HepG2 (cell line): ENCODE measurements at regions not wholly inside any gene's neighbourhood (a gene's known extent, or its start where the extent isn't known, plus 50 kb on each side); places are given as distances from the start of the nearest gene placed in this dataset.

ENCODE experiments used
- ATAC-seq: fragments of 200-7000 bp; cut with Tn5 transposase; 3 replicates; pipeline ENCODE4 v1.9.1; 2020; ENCODE audit warnings: mild to moderate bottlenecking, moderate library complexity
- BruUV-seq: library from RNA; stranded (reverse); fragments of 400-500 nt; replicated peaks from 2 replicates; lab custom pipeline; 2021; lab: Mats Ljungman, UMichigan
- CTCF ChIA-PET: fragments of 300-600 bp; formaldehyde crosslinking; extraction: SDS; loops from one replicate; lab custom pipeline; 2021; ENCODE audit warnings: low total read pairs, inconsistent platforms, low intra/inter-chr PET ratio; lab: Yijun Ruan, JAX
- POLR2A ChIA-PET: fragments of 350-600 bp; sonication (Branson Sonifier 250); formaldehyde crosslinking; loops from one replicate; lab custom pipeline; 2020; ENCODE audit warnings: antibody characterized with exemption, inconsistent platforms; lab: Yijun Ruan, JAX
- DNase-seq: peaks from one replicate; pipeline ENCODE4 v3.0.0-alpha.2; 2015; ENCODE audit warnings: low spot score
- FAIRE-seq: peaks from 3 replicates; lab custom pipeline; 2011; peaks lifted over from hg19 to GRCh38; lab: Jason Lieb, UNC
- H2AFZ ChIP-seq: one replicate; pipeline ENCODE4 v1.6.1; 2011; ENCODE audit warnings: low read length, inconsistent platforms
- H3K27ac ChIP-seq: fragments of 300-600 bp; 3 replicates; pipeline ENCODE4 v1.8.0; 2011; ENCODE audit warnings: mixed run types, mild to moderate bottlenecking, mixed read lengths, low read length, inconsistent platforms; ENCODE audit not compliant: insufficient read depth; ENCODE audit errors: extremely low read length
- H3K27me3 ChIP-seq, 2 experiments: fragments of 200-600 bp in 1 of 2; 2 replicates in 1 of 2; 3 replicates in 1 of 2; pipeline versions ENCODE4 v1.6.0 to v1.8.0; 2011; ENCODE audit warnings: low read length in 2 of 2, mild to moderate bottlenecking in 2 of 2, moderate library complexity in 2 of 2, inconsistent platforms in 1 of 2; ENCODE audit not compliant: insufficient read depth in 2 of 2, control insufficient read depth in 1 of 2
- H3K36me3 ChIP-seq, 2 experiments: fragments of 200-600 bp in 1 of 2; replicated peaks in 1 of 2; 2 replicates in 1 of 2; 3 replicates in 1 of 2; pipeline versions ENCODE4 v1.5.1 to v1.8.0; 2011; ENCODE audit warnings: low read length in 2 of 2, inconsistent platforms in 1 of 2; ENCODE audit not compliant: insufficient read depth in 2 of 2, control insufficient read depth in 1 of 2
- H3K4me1 ChIP-seq: 2 replicates; pipeline ENCODE4 v1.5.1; 2012; ENCODE audit warnings: low read length, inconsistent platforms; ENCODE audit not compliant: insufficient read depth
- H3K4me2 ChIP-seq: 2 replicates; pipeline ENCODE4 v1.6.0; 2011; ENCODE audit warnings: low read depth, low read length, inconsistent platforms
- H3K4me3 ChIP-seq, 3 experiments: fragments of 200-600 bp in 1 of 3; sonication (generic), shearing (Covaris generic) in 1 of 3; replicated peaks in 1 of 3; 2 replicates each; pipeline ENCODE4 v1.5.1; 2011 to 2016; ENCODE audit warnings: low read length in 3 of 3, inconsistent platforms in 2 of 3, low read depth in 2 of 3, mild to moderate bottlenecking in 2 of 3, control low read depth in 1 of 3, mixed read lengths in 1 of 3; ENCODE audit not compliant: insufficient read depth in 1 of 3
- H3K79me2 ChIP-seq: one replicate; pipeline ENCODE4 v1.6.1; 2011; ENCODE audit warnings: low read length, inconsistent platforms; ENCODE audit not compliant: insufficient read depth
- H3K9ac ChIP-seq: 2 replicates; pipeline ENCODE4 v1.6.0; 2011; ENCODE audit warnings: mild to moderate bottlenecking, low read depth, low read length, inconsistent platforms; ENCODE audit not compliant: insufficient read depth
- H3K9me3 ChIP-seq: 2 replicates; pipeline ENCODE4 v1.5.1; 2012; ENCODE audit warnings: mild to moderate bottlenecking, low read length
- H4K20me1 ChIP-seq: 2 replicates; pipeline ENCODE4 v1.6.0; 2011; ENCODE audit warnings: inconsistent platforms, mild to moderate bottlenecking, low read length, moderate library complexity; ENCODE audit not compliant: insufficient read depth
- LRRFIP1 ChIP-seq: sonication (generic); formaldehyde crosslinking; conservative IDR thresholded peaks from 2 replicates; pipeline ENCODE4 v1.4.0; 2020; ENCODE audit warnings: missing genetic modification reagents
- SAFB2 ChIP-seq: sonication (generic); formaldehyde crosslinking; IDR thresholded peaks from 2 replicates; pipeline ENCODE4 v1.5.1; 2020; ENCODE audit warnings: missing genetic modification reagents, low read depth, mild to moderate bottlenecking, borderline replicate concordance
- ZBTB7A ChIP-seq: sonication (generic); formaldehyde crosslinking; IDR thresholded peaks from 2 replicates; pipeline ENCODE4 v1.8.0; 2022; ENCODE audit warnings: mild to moderate bottlenecking, missing genetic modification reagents
- ZNF331 ChIP-seq: sonication (generic); formaldehyde crosslinking; IDR thresholded peaks from 2 replicates; pipeline ENCODE4 v1.4.0; 2020; ENCODE audit warnings: missing genetic modification reagents
- ZNF431 ChIP-seq: sonication (generic); formaldehyde crosslinking; IDR thresholded peaks from 2 replicates; pipeline ENCODE4 v1.9.0; 2022; ENCODE audit warnings: missing genetic modification reagents, low read depth, mild to moderate bottlenecking, borderline replicate concordance
- ZNF879 ChIP-seq: sonication (generic); formaldehyde crosslinking; IDR thresholded peaks from 2 replicates; pipeline ENCODE4 v1.8.1; 2023; ENCODE audit warnings: missing genetic modification reagents
- ZXDC ChIP-seq: sonication (generic); formaldehyde crosslinking; IDR thresholded peaks from 2 replicates; pipeline ENCODE4 v1.5.0; 2020; ENCODE audit warnings: mild to moderate bottlenecking, missing genetic modification reagents
- WGBS: methylation state at CpG from one replicate; pipeline ENCODE4 v1.1.6; 2017; ENCODE audit warnings: low lambda C conversion rate; 5-methylcytosine and 5-hydroxymethylcytosine counted together
- in situ Hi-C: cut with HindIII; loops from 2 replicates; pipeline ENCODE4 v1.10.0; 2017; ENCODE audit warnings: low pct_unique_long_range_greater_than_20kb; ENCODE audit not compliant: extremely low pct_ligation_motif_present
- intact Hi-C: fragments of 100-400 bp; cut with micrococcal nuclease; formaldehyde crosslinking; loops from one replicate; pipeline ENCODE4 v1.10.0; 2022; ENCODE audit not compliant: unreplicated experiment
- TF ChIP-seq, protein P1 (sequence below): sonication (generic); formaldehyde crosslinking; IDR thresholded peaks from 2 replicates; pipeline ENCODE4 v1.5.0; 2020; ENCODE audit warnings: mild to moderate bottlenecking, missing genetic modification reagents
- TF ChIP-seq, protein P2 (sequence below): sonication (generic); formaldehyde crosslinking; IDR thresholded peaks from 2 replicates; pipeline ENCODE4 v1.4.0; 2020; ENCODE audit warnings: mild to moderate bottlenecking, missing genetic modification reagents

DNA sequence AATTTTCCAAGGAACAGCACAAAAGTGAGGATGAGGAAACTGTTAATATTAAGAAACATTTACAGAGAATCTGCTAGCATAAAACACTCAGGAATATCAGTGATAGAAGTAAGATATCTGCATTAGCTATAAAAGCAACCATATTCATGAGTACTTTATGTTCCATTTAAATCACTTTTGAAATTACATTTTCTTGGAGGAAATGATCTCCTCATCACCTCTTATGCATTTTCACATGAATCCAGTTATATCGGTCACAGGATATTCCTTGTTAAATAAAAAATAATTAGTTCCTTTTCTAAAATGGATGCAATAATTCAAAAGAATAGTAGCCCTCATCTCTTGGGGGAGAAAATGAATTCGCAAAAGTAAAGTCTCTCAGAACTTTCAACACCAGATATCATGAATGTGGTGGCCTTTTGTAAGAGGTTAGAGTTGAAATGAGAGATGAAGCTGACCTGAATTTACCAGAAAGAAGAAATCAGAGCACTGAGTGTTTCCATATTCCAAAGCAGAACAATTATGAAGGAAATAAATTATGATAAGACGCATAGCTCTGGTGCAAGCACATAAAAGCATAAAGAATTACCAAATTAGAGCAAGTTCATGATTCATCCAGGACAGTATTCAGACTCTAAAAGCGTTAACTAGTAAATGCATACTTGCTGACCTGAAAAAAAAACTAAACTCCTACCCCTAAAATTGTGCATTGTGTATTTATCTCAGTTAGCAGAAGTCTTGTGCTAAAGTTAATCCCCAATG lies 321.9 kb upstream of the CCDC54 start (continued):
- TF ChIP-seq, protein P1, sequence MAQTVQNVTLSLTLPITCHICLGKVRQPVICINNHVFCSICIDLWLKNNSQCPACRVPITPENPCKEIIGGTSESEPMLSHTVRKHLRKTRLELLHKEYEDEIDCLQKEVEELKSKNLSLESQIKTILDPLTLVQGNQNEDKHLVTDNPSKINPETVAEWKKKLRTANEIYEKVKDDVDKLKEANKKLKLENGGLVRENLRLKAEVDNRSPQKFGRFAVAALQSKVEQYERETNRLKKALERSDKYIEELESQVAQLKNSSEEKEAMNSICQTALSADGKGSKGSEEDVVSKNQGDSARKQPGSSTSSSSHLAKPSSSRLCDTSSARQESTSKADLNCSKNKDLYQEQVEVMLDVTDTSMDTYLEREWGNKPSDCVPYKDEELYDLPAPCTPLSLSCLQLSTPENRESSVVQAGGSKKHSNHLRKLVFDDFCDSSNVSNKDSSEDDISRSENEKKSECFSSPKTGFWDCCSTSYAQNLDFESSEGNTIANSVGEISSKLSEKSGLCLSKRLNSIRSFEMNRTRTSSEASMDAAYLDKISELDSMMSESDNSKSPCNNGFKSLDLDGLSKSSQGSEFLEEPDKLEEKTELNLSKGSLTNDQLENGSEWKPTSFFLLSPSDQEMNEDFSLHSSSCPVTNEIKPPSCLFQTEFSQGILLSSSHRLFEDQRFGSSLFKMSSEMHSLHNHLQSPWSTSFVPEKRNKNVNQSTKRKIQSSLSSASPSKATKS (CRISPR knock-in tag) = no peak
- TF ChIP-seq ZBTB7A (CRISPR knock-in tag) (no peak), SAFB2 (CRISPR knock-in tag) (no peak), ZNF879 (CRISPR knock-in tag) (no peak)

GRCh38 chr3:107061466-107061865 lies 315.8 kb upstream of the CCDC54 start:
- Histone ChIP-seq H3K4me2 (no peak overlapping the region), H2AFZ (no peak overlapping the region), H3K9me3 (no peaks in the 10 kb centered on the region), H4K20me1 (no peaks in the 10 kb centered on the region), H3K27ac (no peak overlapping the region), H3K4me3 (no peak overlapping the region), H3K79me2 (no peaks in the 10 kb centered on the region), H3K36me3 (no peaks in the 10 kb centered on the region), H3K27me3 (no peaks in the 10 kb centered on the region), H3K9ac (no peak overlapping the region), H3K4me1 (no peaks in the 10 kb centered on the region)
- intact Hi-C loops (no loop called here), in situ Hi-C loops (no loop called here)
- ATAC-seq = no peak
- POLR2A ChIA-PET = no interaction called here
- no peak for DNase-seq
- 0% methylated on average over 1 of the region's 1 CpG for WGBS
- no peak for FAIRE-seq
- CTCF ChIA-PET = no interaction called here
- BruUV-seq = no TSS peak
- TF ChIP-seq ZNF331 (CRISPR knock-in tag) = no peak
- TF ChIP-seq ZXDC (CRISPR knock-in tag) = no peak
- TF ChIP-seq LRRFIP1 = no peak
- TF ChIP-seq, protein P2, sequence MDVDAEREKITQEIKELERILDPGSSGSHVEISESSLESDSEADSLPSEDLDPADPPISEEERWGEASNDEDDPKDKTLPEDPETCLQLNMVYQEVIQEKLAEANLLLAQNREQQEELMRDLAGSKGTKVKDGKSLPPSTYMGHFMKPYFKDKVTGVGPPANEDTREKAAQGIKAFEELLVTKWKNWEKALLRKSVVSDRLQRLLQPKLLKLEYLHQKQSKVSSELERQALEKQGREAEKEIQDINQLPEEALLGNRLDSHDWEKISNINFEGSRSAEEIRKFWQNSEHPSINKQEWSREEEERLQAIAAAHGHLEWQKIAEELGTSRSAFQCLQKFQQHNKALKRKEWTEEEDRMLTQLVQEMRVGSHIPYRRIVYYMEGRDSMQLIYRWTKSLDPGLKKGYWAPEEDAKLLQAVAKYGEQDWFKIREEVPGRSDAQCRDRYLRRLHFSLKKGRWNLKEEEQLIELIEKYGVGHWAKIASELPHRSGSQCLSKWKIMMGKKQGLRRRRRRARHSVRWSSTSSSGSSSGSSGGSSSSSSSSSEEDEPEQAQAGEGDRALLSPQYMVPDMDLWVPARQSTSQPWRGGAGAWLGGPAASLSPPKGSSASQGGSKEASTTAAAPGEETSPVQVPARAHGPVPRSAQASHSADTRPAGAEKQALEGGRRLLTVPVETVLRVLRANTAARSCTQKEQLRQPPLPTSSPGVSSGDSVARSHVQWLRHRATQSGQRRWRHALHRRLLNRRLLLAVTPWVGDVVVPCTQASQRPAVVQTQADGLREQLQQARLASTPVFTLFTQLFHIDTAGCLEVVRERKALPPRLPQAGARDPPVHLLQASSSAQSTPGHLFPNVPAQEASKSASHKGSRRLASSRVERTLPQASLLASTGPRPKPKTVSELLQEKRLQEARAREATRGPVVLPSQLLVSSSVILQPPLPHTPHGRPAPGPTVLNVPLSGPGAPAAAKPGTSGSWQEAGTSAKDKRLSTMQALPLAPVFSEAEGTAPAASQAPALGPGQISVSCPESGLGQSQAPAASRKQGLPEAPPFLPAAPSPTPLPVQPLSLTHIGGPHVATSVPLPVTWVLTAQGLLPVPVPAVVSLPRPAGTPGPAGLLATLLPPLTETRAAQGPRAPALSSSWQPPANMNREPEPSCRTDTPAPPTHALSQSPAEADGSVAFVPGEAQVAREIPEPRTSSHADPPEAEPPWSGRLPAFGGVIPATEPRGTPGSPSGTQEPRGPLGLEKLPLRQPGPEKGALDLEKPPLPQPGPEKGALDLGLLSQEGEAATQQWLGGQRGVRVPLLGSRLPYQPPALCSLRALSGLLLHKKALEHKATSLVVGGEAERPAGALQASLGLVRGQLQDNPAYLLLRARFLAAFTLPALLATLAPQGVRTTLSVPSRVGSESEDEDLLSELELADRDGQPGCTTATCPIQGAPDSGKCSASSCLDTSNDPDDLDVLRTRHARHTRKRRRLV = no peak
- no peak for TF ChIP-seq SAFB2 (CRISPR knock-in tag)
- no peak for TF ChIP-seq ZNF431 (CRISPR knock-in tag)
